ENCODE measurements at regions not wholly inside any gene's neighbourhood (a gene's known extent, or its start where the extent isn't known, plus 50 kb on each side); places are given as distances from the start of the nearest gene placed in this dataset.

DNA sequence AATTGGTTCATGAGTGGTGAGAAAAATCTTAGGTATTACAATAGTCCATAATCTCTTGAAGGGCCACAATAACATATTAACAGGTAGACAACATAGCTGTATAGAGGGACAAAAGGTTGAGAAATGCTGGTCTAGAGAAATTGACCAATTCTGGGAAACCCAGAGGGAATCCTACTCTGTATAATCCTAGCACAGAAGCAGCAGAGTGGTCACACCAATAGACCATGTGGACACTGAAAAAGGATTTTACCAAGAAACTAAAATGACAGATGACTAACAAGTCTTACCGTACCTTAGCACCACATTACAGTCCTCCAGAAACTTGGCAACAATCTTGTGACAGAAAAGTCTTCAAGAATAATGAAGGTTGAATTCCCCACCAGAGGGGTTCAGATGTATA, 169.1 kb upstream of the PCDH18 start (continued):
- no peak for TF ChIP-seq EZH2 (IDR thresholded peaks at IDR 0.05; ENCODE audit: low read depth, unreplicated experiment)

DNA sequence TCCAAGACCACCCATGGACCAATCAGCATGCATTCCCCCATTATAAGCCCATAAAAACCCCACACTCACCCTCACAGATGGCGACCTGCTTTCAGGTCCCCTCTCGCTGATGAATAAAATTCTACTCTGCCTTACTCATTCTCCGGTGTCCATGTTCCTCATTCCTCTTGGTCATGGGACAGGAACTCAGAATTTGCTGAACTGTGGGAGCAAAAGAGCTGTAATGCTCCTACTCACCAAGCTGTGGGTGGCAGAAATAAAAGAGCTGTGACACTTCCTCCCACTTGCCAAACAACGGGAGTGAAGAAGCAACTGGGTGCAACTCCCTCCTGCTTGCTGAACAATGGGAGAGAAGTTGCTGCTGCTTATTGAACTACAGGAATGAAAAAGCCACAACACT, 168.5 kb upstream of the PCDH18 start:
- Histone ChIP-seq H3K79me2 (replicated peaks; ENCODE audit: insufficient read depth) (no peaks in the 10 kb centered on the region), H3K9me2 (ENCODE audit: insufficient read depth) (peaks cover 5% of the 10 kb centered on the region), H3K36me3 (ENCODE audit: insufficient read depth) (no peaks in the 10 kb centered on the region), H3F3A (replicated peaks; ENCODE audit: low read depth) (no peaks in the 10 kb centered on the region), H3K4me3 (no peak overlapping the region), H3K4me2 (no peak overlapping the region), H3K27ac (ENCODE audit: low read depth) (no peak overlapping the region), H3K4me1 (ENCODE audit: insufficient read depth) (no peaks in the 10 kb centered on the region), H3K27me3 (ENCODE audit: insufficient read depth) (no peaks in the 10 kb centered on the region), H4K20me1 (replicated peaks; ENCODE audit: insufficient read depth) (no peaks in the 10 kb centered on the region), H2AFZ (no peak overlapping the region)
- H3K4me3 Mint-ChIP-seq, result no peak overlapping the region
- no peak for ATAC-seq
- H3K27ac Mint-ChIP-seq, result no peak overlapping the region
- peaks cover 2% of the 10 kb centered on the region for H3K4me1 Mint-ChIP-seq
- TF ChIP-seq EZH2phosphoT487 (IDR thresholded peaks at IDR 0.05; ENCODE audit: unreplicated experiment) (no peak), CREB1 (CRISPR knock-in tag; IDR thresholded peaks at IDR 0.05; ENCODE audit: low read depth) (no peak), JUNB (IDR thresholded peaks at IDR 0.05; ENCODE audit: unreplicated experiment) (no peak), POLR2AphosphoS5 (IDR thresholded peaks at IDR 0.05; ENCODE audit: low read depth) (no peak), ZNF331 (CRISPR knock-in tag; IDR thresholded peaks at IDR 0.05; ENCODE audit: low read depth) (no peak), ETS1 (IDR thresholded peaks at IDR 0.05) (no peak), STAT1 (IDR thresholded peaks at IDR 0.05; ENCODE audit: unreplicated experiment) (no peak)
- TF ChIP-seq, protein P1, sequence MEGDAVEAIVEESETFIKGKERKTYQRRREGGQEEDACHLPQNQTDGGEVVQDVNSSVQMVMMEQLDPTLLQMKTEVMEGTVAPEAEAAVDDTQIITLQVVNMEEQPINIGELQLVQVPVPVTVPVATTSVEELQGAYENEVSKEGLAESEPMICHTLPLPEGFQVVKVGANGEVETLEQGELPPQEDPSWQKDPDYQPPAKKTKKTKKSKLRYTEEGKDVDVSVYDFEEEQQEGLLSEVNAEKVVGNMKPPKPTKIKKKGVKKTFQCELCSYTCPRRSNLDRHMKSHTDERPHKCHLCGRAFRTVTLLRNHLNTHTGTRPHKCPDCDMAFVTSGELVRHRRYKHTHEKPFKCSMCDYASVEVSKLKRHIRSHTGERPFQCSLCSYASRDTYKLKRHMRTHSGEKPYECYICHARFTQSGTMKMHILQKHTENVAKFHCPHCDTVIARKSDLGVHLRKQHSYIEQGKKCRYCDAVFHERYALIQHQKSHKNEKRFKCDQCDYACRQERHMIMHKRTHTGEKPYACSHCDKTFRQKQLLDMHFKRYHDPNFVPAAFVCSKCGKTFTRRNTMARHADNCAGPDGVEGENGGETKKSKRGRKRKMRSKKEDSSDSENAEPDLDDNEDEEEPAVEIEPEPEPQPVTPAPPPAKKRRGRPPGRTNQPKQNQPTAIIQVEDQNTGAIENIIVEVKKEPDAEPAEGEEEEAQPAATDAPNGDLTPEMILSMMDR (conservative IDR thresholded peaks at IDR 0.05; ENCODE audit: low read depth in 2 of 2), result no peak
- TF ChIP-seq, protein P2, sequence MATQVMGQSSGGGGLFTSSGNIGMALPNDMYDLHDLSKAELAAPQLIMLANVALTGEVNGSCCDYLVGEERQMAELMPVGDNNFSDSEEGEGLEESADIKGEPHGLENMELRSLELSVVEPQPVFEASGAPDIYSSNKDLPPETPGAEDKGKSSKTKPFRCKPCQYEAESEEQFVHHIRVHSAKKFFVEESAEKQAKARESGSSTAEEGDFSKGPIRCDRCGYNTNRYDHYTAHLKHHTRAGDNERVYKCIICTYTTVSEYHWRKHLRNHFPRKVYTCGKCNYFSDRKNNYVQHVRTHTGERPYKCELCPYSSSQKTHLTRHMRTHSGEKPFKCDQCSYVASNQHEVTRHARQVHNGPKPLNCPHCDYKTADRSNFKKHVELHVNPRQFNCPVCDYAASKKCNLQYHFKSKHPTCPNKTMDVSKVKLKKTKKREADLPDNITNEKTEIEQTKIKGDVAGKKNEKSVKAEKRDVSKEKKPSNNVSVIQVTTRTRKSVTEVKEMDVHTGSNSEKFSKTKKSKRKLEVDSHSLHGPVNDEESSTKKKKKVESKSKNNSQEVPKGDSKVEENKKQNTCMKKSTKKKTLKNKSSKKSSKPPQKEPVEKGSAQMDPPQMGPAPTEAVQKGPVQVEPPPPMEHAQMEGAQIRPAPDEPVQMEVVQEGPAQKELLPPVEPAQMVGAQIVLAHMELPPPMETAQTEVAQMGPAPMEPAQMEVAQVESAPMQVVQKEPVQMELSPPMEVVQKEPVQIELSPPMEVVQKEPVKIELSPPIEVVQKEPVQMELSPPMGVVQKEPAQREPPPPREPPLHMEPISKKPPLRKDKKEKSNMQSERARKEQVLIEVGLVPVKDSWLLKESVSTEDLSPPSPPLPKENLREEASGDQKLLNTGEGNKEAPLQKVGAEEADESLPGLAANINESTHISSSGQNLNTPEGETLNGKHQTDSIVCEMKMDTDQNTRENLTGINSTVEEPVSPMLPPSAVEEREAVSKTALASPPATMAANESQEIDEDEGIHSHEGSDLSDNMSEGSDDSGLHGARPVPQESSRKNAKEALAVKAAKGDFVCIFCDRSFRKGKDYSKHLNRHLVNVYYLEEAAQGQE (IDR thresholded peaks at IDR 0.05; ENCODE audit: unreplicated experiment), result no peak
- no peaks in the 10 kb centered on the region for H3K27me3 Mint-ChIP-seq (ENCODE audit: insufficient read depth, low read depth, poor library complexity)
- DNase-seq (ENCODE audit: low spot score), result no peak
- H3K9me3 Mint-ChIP-seq, result peaks cover 15% of the 10 kb centered on the region
- H3K36me3 Mint-ChIP-seq (ENCODE audit: low read depth), result peaks cover 16% of the 10 kb centered on the region
